ENCODE measurements at regions not wholly inside any gene's neighbourhood (a gene's known extent, or its start where the extent isn't known, plus 50 kb on each side); places are given as distances from the start of the nearest gene placed in this dataset.
"Not testable (repeated sequence)": the region's sequence is repeated elsewhere in the genome, so short reads cannot be mapped to it uniquely, and the experiment has no call there.

- no peak for DNase-seq
Observed at GRCh38 chr11:129702410-129703398, 112.9 kb upstream of the TMEM45B start.

GRCh38 chr11:129703846-129704245 lies 111.8 kb upstream of the TMEM45B start:
- no peak for DNase-seq

DNA sequence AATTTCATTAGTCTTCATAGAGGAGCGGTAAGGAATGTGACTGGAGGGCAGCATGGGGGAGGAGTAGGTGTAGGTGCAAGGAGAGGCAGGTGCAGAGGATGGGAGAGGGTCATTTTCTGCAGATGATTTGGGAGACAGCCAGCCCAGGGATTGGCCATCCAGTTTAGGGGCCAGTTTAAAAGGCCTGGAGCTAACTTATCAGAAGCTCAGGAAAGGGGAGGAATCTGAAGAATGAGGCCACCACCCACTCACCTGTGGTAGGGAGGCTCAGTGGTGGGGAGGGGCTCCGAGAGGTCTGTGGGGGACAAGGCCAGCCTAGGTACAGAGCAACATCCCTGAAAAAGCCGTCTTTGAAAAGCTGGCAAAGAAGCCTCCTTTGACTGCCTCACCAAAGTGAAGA lies 110.8 kb upstream of the TMEM45B start:
- DNase-seq, result no peak

DNA sequence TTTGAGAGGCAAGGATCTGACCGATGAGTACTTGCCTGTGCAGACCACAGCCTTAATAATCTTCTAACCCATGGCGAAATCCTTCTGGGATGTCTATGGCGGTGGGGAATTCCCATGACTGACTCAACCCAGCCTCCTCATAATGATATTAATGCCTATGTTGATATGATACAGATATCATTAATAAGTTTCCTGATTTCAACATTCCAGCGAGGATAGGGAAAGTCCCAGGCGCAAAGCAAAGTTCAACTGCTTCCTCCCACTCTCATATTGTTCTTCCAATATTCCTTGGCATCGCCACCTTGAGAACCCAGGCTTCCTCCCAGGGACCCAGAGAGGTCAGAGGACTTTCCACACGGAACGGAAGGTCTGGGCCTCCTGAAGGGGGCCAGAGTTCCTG lies 110.3 kb upstream of the TMEM45B start:
- DNase-seq, result no peak

- no peak for DNase-seq
Observed at GRCh38 chr11:129705933-129706332, 109.7 kb upstream of the TMEM45B start.

GRCh38 chr11:129709801-129710398 lies 105.7 kb upstream of the TMEM45B start:
- DNase-seq, result no peak

GRCh38 chr11:129710423-129710822 lies 105.2 kb upstream of the TMEM45B start:
- DNase-seq, result no peak

- DNase-seq, result no peak
Observed at GRCh38 chr11:129711760-129712159, 103.9 kb upstream of the TMEM45B start.

GRCh38 chr11:129712486-129713240 lies 103.0 kb upstream of the TMEM45B start:
- not testable (repeated sequence) for DNase-seq

GRCh38 chr11:129719037-129719436 lies 96.6 kb upstream of the TMEM45B start:
- no peak for DNase-seq

DNA sequence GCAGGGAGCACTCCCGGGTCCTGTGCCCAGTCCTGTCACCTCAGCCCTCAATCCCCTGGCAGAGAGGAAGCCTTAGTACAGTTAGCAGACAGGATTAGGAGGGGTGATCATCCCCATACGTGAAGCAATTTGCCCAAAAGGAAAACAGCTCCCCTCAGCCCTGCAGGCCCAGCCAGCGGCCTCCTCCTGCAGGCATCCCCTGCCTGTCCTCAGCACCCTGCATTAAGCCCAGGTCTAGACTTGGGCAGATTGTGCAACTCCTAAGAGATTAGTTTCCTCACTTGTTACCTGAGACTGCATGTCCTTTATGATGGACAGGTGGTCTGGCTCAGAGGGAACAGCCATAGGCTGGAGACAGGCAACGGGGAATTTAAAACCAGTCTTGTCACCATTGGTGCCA lies 95.5 kb upstream of the TMEM45B start:
- DNase-seq, result no peak

- no peak for DNase-seq
Observed at GRCh38 chr11:129720994-129721393, 94.7 kb upstream of the TMEM45B start.

DNA sequence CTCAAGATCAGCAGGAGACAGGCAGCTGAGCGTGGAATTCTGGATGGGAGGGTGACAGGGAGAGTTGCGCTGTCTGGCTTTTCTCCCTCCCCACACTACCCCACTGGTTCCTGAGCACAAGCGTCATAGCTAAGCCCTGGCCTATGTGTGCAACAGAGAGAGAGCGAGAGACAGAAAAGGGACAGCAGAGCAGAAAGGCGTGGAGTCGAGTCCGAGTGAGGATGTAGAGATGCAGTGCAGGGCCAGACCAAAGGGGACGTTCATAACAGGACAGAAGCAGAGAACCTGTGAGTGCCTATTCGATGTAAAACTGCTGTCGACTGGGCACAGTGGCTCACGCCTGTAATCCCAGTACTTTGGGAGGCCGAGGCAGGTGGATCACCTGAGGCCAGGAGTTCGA lies 94.0 kb upstream of the TMEM45B start:
- DNase-seq, result no peak

DNA sequence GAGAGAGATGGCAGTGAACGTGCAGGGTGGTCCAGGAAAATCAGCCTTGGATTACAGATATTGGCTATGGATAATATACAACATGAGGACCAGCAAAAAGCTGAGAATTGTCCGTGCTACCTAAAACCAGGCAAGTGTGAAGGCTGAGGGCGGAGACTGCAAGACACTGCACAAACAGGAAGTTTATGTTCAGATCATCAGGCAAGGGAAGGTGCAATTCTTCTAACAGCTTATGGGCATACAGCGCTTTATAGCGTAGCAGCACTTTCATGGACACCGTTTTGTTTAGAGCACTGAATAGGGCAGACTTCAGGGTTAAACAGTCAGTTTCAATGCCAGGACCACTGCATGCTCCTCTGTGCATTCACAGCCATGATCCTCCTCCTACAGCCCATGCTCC lies 93.1 kb upstream of the TMEM45B start:
- no peak for DNase-seq

DNA sequence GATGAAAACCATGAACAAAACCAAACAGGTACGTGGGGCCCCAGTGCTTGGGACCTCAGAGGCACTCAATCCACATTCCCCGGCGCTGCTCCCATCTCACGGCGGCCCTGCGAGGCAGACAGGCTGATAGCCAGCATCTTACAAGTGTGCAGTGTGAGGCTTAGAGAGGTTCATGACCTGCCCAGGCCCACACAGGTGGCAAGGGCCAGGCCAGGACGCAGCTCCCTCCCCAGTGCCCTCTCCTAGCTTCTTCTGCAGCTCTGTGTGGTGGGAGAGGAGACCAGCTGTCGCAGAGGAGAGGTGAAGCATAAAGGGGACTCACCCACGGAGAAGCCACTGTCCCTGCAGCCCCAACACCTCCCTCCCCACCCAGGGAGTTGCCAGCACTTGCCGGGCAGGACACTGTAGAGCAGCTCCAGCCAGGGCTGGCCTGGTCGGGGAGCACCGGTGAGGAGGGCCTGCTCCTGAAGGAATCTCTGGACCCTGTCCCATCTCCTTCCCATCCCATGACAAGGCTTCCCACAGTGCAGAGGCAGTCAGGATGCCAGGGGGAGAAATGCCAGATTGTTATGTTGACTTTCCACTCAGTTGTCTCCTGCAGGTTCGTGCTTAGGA lies 92.4 kb upstream of the TMEM45B start:
- peak; percentile 65 for DNase-seq

GRCh38 chr11:129723761-129724162 lies 91.9 kb upstream of the TMEM45B start:
- DNase-seq, result peak; percentile 76

GRCh38 chr11:129724866-129725265 lies 90.8 kb upstream of the TMEM45B start:
- DNase-seq, result no peak

GRCh38 chr11:129726179-129726578 lies 89.5 kb upstream of the TMEM45B start:
- DNase-seq, result no peak

- DNase-seq, result peak; percentile 36
Observed at GRCh38 chr11:129728581-129728980, 87.1 kb upstream of the TMEM45B start.

DNA sequence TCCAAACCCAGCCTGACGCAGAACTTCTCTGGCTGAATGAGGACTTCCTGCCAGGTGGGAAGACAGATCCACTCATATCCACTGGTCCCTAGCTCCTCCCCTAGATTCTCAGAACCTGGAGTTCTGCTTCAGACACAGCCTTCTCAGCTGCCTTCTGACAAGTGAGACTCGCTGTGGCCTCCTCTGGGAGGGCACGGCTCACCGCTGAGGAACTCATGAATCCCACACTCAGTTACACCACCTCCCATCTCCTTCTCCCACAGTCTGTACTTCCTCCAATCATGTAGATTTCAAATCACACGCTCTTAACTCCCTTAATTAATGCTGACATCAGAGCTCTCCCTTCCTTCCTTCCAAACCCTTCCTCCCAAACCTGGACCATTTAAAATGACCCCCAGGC lies 86.4 kb upstream of the TMEM45B start:
- DNase-seq, result no peak

DNA sequence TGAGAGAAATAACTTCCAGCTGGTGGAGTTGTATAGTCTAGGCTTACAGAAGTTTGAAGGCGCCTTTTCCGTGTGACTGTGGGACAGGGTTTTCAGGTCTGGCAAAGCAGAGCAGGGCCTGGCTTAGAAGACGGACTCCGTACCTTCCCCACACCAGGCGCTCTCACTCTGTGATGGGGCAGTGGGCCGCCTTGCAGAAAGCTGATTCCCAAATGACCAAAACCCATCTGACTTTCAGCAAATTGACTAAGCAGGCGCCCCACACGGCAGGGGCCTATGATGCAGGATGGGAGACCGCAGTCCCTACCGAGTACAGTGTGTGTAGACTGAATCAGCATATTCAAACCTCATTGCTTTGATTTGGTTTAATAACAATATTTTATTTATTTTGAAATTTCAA lies 85.8 kb upstream of the TMEM45B start:
- no peak for DNase-seq

GRCh38 chr11:129731316-129731715 lies 84.3 kb upstream of the TMEM45B start:
- no peak for DNase-seq

- no peak for DNase-seq
Observed at GRCh38 chr11:129732941-129733340, 82.7 kb upstream of the TMEM45B start.

Measured in DMS 273 treated with DMSO at 0.1 percent for 48 hours (cell line).